GM18499 (cell line): ENCODE measurements at regions not wholly inside any gene's neighbourhood (a gene's known extent, or its start where the extent isn't known, plus 50 kb on each side); places are given as distances from the start of the nearest gene placed in this dataset.

Experiments
- ATAC-seq: cut with Tn5 transposase; IDR thresholded peaks from one replicate; pipeline ENCODE4 v1.9.1; 2021; ENCODE audit warnings: moderate number of reproducible peaks; ENCODE audit not compliant: insufficient read depth, unreplicated experiment

DNA sequence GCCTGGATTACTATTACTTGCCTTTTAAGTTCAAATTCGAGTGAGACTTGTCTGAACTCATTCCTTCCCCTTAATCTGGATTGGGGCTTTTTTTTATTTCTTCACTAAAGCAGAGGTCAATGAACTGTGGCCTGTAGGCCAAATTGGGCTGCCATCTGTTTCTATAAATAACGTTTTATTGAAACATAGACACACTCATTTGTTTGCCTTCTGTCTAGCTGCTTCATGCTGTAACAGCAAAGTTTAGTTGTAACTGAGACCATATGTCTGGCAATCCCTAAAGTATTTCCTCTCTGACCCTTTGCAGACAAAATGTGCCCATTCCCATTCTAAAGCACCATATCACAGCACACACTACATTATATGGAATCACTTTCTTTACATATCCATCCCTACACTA is 207.9 kb upstream of the ISX start:
- ATAC-seq = no peak

DNA sequence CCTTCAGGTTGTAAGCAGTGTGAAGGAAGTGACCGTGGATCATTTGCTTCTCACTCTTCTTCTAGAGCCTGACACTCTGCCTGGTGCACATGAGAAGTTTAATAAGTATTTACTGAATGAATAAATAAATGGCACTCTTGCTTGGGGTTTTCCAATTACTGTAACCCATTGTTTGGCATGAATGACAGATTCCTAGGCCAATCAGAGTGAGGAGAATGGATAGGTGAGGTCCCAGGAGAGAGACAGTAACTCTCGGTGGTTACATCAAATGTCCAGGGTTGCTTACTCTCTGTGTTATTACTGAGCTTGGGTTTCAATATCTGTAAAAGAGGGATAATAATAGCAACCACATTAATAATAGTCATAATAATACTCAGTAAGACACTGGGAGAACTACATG is 204.2 kb upstream of the ISX start:
- ATAC-seq = no peak

DNA sequence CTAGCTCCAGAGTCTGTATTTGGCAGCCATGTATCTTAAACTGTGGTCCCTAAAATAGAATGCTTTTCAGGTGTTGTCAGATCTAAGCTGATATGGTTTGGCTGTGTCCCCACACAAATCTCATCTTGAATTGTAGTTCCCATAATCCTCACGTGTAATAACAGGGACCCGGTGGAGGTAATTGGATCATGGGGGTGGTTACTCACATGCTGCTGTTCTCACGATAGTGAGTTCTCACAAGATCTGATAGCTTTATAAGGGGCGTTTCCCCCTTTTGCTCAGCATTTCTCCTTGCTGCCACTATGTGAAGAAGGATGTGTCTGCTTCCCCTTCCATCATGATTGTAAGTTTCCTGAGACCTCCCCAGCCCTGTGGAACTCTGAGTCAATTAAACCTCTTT is 199.9 kb upstream of the ISX start:
- no peak for ATAC-seq

DNA sequence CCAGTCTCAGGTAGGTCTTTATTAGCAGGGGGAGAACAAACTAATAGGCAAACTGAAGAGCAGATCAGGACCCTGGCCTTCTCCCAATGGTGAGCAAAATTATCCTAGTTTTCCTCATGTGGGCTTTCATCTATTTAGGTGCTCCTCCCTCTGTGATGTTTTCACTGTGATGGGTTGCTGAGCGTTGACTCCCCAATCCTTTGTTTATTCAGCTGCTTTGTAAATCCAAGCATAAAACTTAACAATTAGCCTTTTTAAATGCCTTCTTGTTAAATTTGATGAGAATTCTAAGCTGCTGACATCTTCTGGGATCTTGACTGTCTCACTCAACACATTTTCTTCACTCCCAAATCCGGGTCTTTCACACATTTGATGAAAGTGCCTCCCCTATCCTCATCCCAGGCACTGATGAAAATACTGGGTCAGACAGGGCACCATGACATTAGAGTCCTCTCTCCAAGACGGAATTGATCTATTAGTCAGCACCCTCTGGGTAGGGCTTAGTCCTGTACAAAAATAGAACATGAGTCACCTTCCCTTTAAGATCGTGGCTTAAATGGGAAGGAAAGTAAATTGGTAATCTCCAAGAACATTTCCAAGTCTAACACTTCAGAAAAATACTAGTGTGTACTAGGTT is 199.3 kb upstream of the ISX start:
- ATAC-seq = no peak

DNA sequence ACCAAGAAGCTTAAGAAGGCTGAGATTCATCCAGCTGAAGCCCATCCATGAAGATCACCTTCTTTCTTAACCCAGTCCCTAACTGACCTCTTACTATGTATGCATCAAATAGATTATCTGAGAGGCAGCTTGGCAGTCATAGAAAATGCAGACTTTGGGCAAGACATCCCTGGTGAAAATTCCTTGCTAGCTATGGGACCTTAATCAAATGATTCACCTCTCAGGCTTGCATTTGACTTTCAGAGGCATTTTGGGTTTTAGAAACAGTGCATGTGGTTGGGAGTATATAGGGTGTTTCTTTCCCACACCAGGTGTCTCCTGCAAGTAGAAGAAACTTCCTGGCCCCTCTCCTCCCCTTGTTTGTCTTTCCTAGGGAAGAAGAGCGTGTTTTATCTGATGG is 188.5 kb upstream of the ISX start:
- ATAC-seq = no peak

DNA sequence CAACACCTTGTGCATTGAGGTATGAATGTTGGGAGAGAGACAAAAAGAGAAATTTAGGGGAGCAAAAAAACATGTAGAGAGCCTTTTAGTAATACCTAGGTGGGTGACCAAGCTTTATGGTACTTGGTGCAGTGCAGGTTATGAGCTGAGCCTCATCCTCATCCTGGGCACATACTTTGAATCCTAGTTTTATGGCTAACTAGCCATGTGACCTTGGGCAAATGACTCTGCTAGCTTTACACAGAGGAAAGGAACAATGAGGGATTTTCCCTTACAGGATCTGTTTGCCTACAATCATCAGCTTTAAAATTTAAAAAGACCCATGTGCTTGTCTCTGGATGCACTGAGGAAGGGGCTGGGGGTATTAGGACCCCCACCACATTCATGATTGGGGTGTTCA is 187.8 kb upstream of the ISX start:
- ATAC-seq = no peak

DNA sequence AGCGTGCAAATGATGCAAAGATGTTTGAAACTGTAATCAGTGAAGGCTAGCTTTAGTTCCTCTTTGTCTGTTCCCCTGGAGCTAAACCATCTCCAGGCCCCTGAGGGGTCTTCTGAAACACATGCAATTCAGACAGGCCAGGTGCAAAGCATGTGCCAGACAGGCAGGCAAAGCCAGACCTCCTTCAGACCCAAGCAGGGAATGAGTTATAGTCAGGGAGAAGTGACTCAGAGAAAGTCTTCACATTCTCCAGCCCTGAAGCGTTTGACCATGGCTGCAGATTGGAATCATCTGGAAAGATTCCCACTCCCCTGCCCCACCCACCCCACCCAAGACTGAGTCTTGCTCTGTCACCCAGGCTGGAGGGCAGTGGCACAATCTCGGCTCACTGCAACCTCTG is 187.0 kb upstream of the ISX start:
- no peak for ATAC-seq

DNA sequence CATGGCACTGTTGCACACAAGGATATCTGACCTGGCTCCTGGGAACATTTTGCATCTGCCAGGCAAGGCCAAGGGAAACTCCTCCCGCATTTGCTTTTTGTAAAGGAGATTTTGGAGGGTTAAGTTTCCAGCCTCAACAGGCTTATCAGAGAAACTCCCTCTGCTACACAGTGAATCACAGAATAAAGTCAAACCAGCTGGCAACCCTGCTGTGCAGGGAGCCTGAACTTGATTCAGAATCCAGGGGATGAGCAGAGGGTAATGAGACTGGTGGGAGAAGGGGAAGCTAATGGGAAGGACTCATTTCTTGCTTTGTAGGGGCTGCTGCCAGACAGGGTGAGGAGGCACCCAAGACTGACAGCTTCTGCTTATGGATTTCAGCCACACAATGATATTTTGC is 185.3 kb upstream of the ISX start:
- no peak for ATAC-seq

DNA sequence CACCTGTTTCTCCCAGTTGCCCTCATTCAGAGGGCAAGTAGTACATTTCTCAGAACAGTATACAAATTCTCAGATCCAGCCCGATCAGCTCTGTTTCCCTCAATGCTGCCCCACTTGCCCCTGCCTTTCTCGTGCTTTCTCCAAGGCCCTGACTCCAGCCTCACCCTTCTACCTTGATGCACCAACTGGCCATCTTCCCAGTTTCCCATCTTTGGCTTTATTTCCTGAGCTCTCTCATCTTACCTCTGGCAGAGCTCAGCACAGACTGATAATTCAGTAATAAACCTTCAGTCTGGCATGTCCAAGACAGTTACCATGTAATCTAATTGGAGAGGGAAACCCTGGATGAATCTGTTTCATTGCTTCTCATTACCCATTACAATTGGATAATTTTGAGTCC is 184.5 kb upstream of the ISX start:
- no peak for ATAC-seq

DNA sequence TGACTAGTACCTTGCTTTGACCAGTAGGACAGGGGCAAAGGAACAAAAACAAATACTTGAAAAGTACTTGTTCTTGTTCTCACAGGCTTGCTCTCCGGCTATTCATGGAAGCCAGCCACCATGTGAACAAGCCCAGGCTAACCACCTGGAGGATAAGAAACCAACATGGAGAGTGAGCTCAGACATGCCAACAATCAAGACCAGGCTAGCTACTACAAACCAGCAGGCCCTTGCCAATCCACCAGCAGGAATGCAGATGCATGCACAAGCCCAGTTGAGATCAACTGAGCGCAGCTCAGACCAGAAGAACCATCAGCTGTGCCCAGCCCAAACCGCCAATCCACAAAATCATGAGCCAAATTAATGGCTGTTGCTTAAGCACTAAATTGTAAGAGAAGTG is 180.1 kb upstream of the ISX start:
- ATAC-seq = no peak

DNA sequence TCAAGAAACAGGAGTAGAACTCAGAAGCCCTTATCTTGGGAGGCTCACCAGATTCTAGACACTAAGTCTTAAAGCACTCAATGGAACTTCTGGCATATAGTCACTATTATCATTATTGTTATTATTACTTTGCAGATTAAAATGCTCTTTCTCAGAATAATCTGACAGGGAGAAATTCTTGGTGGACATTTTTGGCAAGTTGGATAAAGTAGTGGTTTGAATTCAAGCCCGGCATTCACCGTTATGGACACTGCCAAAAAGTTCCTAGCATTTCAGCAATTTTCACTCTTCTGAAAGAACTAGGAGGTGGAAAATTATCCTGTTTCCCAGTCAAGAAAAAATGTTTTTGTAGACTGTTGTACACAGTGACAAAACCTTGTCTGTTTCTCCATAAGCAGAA is 179.6 kb upstream of the ISX start:
- no peak for ATAC-seq

DNA sequence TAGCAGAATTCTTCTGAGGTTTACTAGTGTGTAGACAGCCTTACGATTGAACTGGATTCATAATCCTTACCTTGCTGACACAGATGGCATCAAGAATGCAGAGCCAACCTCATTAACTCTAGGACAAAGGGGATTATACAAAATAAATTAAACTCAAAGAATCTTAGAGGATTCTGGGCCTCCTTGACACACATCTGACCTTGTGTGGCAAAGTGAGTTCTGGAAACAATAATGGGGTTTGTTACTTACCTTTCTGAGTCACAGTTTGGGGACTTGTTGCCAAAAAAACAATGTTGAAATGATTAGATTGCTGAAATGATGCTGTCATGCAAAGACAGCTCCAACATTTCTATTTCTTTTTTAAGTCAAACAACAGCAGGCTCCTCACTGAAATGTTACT is 179.1 kb upstream of the ISX start:
- no peak for ATAC-seq

DNA sequence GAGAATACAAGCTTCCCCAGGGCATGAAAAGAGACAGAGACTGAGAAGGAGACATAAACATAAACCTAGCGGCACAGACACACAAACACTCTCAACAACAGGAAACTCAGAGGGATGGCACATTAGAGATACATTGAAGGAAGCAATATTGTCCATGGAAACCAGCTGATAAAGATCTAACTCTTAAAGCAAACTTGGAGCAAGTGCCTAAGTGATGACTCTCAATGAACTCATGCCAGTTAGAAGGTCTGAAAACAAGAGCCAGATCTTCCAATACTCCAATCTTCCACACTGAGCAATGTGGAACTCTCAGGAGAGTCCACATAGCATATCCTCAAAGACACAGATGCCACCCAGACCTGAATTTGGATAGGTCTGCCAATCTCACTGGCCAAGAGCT is 168.8 kb upstream of the ISX start:
- ATAC-seq = no peak

DNA sequence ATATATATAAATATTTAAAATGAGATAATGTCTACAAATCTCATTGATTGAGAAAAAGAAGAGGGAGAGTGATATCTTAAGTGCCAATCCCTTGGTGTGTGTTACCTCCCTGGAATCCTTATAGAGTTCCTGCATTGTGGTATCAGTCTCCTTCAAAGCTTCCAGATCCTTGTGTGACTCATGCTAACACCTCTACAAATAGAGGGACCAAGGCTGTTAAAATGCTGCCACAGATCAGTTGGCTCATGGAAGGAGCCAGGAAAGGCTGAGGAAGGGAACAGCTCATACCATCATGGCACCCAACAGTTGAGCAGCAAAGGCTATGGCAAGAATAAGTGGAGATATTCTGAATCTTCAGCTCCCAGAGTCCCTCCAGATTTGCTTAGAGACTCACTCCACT is 163.6 kb upstream of the ISX start:
- ATAC-seq = no peak

DNA sequence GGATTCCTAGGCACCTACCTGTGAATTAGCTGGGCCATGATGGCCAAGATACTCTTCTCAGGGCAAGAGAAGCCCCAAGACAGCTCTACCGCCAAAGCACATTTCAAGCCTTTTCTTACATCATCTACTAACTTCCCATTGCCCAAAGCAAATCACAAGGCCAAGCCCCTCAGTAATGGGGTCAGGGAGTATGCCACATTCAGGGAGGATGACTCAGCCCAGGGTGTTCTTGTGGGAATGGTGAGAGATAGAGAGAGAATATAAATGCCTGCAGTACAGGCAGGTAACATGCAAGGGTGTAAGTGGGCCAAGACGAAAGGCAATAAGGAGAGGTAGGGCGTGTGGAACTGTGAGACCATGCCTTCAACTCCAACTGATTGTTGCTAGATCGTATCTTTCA is 162.5 kb upstream of the ISX start:
- ATAC-seq = no peak

DNA sequence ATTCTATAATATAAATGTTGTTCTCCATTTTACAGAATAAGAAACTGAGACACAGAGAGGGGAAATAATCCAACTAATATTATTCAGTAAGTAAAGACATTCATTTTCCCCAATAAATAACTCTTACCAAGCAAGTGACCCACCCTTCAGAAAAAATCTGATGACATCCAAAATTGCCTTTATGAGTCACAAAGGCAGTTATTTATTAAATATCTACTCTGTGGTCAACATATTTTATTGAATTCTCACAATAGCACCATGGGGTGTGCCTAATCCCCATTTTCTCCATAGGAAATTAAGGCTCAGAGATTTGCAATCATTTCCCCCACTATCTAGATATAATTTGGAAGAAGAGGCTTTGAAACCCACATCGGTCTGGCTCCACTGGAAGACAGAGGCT is 161.5 kb upstream of the ISX start:
- no peak for ATAC-seq

DNA sequence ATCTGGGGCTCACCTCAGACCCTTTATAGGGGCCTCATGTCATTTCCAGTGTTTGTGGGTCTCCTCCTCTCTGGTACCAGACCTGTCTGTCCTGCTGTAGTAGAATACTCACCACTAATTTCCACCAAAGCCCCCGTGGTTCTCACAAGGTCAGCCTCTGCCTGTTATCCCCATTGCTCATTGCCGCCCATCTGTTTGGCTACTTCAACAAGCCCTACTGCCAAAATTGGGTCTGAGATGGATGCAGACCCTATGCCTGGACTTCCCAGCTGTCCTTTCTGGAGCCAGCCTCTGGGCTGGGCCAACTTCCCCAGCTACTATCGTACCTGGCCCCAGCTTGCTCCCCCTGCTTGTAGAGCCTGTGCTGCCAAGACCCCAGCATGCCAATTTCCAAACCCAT is 152.1 kb upstream of the ISX start:
- ATAC-seq = no peak

DNA sequence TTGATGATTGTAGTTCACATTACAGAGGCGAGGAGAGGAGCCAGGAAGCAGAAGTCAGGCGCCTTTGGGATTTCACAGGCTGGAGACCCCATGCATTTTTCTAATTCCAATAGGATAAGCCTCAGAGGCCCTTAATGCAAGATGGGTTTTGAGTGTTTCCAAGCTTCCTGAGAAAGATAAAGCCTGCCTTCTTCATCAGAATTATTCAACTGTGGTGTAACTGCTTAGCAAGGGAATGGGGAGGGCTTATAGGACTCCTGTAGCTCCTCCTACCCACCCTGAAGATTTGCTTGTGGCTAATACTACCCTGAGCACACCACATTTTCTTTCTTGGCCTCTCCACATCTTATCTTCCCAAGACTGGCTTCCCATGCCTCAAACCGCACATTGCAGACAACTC is 151.1 kb upstream of the ISX start:
- ATAC-seq = no peak

DNA sequence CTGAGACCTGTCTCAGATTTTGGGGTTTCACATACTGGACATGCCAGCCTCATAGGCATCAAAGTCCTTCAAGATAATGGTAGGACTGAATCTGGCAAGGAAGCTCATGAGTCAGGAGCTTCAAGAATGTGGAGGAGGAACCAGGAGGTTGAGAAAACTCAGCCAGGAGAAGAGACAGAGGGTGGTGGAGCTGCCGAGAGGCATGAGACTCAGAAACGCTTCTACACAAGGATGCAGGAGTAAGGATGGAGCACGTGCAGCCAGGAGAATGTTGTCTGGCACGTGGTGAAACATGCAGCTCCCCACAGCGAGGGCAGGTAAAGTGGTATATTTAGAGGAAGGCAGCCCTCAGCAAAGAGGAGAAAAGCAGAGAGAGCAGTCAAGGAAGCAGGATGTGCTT is 148.7 kb upstream of the ISX start:
- ATAC-seq = no peak

DNA sequence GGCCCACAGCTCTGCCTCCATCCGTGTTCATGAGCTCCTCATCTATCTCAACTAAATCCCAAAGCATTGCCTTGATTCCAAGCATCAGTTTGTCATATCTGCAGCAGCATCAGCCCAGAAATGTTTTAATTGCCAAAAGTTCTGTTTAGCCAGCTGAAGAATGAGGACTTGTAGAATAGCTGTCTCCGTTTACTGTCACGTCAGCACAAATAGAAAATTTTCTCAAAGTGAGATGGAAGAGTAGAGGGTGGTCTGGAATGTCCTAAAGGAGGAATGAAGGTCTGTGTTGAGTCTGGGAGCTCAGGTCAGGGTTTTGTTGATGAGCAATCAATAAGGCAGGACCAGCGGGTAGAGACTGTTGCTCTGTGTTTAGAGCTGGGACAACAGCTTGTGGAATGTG is 134.9 kb upstream of the ISX start:
- ATAC-seq = no peak

DNA sequence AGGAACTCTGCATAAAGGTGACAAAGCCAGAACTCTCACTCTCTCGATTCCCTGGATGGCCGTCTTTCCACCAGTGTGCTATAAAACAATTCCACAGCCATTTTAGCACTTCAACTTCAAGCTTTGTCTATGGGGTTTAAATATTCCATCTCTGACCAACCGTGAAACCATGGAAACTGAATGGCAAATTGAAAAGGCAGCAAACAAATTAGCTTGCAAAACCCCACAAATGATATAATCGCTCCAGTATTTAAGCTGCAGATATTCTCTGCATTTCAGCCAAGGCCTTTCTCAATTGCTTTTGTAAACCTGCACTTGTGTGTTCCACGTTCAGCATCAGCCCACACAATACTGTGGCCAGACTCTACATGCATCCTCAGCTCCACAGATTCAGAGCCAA is 131.7 kb upstream of the ISX start:
- no peak for ATAC-seq

DNA sequence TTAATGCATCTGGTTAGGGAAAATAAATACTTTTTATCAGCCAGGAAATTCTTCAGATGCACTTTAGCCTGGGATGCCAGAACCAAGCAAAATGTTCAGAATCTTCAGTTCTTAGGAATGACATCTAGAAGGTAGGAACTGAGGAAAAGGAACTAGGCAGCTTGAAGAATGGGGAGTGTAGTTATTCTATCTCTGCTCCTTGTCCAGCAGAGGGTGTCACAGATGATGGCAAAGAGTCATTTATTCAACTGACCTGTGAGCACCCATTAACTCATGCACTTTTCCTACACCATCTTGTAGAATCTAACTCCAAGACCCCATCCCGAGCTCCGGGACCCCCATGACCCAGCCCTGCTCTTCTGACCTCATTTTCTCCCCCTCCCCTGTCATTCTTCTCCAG is 122.1 kb upstream of the ISX start:
- ATAC-seq = no peak

DNA sequence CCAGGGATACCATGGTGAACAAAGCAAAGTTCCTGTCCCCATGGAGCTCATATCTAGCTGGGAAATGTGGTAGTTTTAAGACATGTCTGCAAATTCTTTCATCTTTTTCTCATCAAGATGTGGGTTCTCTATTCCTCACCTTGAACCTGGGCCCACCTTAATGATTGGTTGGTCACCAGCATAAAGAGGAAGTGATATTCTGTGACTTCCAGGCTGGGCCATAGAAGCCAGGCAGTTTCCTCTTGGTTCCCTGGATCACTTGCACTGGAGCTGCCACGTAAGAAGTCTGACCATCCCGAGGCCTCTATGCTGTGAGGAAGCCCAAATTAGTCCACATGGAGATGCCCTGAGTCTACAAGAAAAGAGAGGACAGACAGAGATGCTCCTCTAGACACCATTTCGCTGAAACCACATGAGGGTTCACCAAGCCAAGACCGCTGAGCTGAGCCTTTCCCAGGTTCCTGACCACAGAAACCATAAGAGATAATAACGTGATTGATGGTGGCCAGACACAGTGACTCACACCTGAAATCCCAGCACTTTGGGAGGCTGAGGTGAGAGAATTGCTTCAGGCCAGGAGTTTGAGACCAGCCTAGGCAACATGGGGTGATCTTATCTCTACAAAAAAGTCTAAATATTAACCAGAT is 119.5 kb upstream of the ISX start:
- no peak for ATAC-seq
